Endodermal cell (in vitro differentiated cells): ENCODE measurements at regions not wholly inside any gene's neighbourhood (a gene's known extent, or its start where the extent isn't known, plus 50 kb on each side); places are given as distances from the start of the nearest gene placed in this dataset.

ENCODE experiments used
- DNase-seq: peaks from one replicate; pipeline ENCODE4 v3.0.0-alpha.2; 2017
- H3K27ac ChIP-seq: 2 replicates; pipeline ENCODE4 v1.5.1; 2013; ENCODE audit warnings: mild to moderate bottlenecking, low read depth, low read length, moderate library complexity
- H3K27me3 ChIP-seq: 2 replicates; pipeline ENCODE4 v1.6.1; 2013; ENCODE audit warnings: mild to moderate bottlenecking, low read length, moderate library complexity; ENCODE audit not compliant: insufficient read depth, control insufficient read depth, poor library complexity, severe bottlenecking
- H3K36me3 ChIP-seq: 2 replicates; pipeline ENCODE4 v1.7.0; 2013; ENCODE audit warnings: mild to moderate bottlenecking, low read length, moderate library complexity; ENCODE audit not compliant: control insufficient read depth, insufficient read depth
- H3K4me1 ChIP-seq: one replicate; pipeline ENCODE4 v1.7.0; 2013; ENCODE audit warnings: low read length; ENCODE audit not compliant: control insufficient read depth, insufficient read depth
- H3K4me3 ChIP-seq: 2 replicates; pipeline ENCODE4 v1.5.1; 2013; ENCODE audit warnings: mild to moderate bottlenecking, low read length, moderate library complexity
- H3K9ac ChIP-seq: 2 replicates; pipeline ENCODE4 v1.6.1; 2013; ENCODE audit warnings: mild to moderate bottlenecking, low read length, moderate library complexity; ENCODE audit not compliant: poor library complexity, severe bottlenecking; ENCODE audit errors: extremely low read depth
- H3K9me3 ChIP-seq: 2 replicates; pipeline ENCODE4 v1.6.1; 2013; ENCODE audit warnings: mild to moderate bottlenecking, low read length, moderate library complexity; ENCODE audit not compliant: control insufficient read depth
- H3K27ac Mint-ChIP-seq: 2 replicates; pipeline ENCODE4 v1.8.0; 2020; ENCODE audit warnings: mixed read lengths
- H3K27me3 Mint-ChIP-seq: 2 replicates; pipeline ENCODE4 v1.8.0; 2021; ENCODE audit warnings: mild to moderate bottlenecking, mixed read lengths; ENCODE audit not compliant: insufficient read depth
- H3K36me3 Mint-ChIP-seq: 2 replicates; pipeline ENCODE4 v1.8.0; 2020; ENCODE audit warnings: low read depth, mixed read lengths
- H3K4me1 Mint-ChIP-seq: 2 replicates; pipeline ENCODE4 v1.8.0; 2020; ENCODE audit warnings: mixed read lengths
- H3K4me3 Mint-ChIP-seq: 2 replicates; pipeline ENCODE4 v1.8.0; 2020; ENCODE audit warnings: mild to moderate bottlenecking, moderate library complexity, mixed read lengths
- H3K9me3 Mint-ChIP-seq: 2 replicates; pipeline ENCODE4 v1.8.0; 2020; ENCODE audit warnings: mild to moderate bottlenecking, mixed read lengths
- CTCF ChIP-seq: fragments of 200-600 bp; sonication (generic); conservative IDR thresholded peaks from 2 replicates; pipeline ENCODE4 v1.5.0; 2021; ENCODE audit warnings: antibody characterized with exemption, mild to moderate bottlenecking
- WGBS, 2 experiments: methylation state at CpG; one replicate each; pipeline versions ENCODE4 v1.1.5 to v1.1.7; 2013; ENCODE audit warnings: missing lambda C conversion rate in 2 of 2, mixed read lengths in 1 of 2; ENCODE audit not compliant: insufficient coverage in 1 of 2, insufficient read length in 1 of 2; 5-methylcytosine and 5-hydroxymethylcytosine counted together

- Mint-ChIP-seq H3K27ac (no peak overlapping the region), H3K4me1 (peaks cover 2% of the 10 kb centered on the region), H3K36me3 (no peaks in the 10 kb centered on the region), H3K9me3 (no peaks in the 10 kb centered on the region), H3K27me3 (no peaks in the 10 kb centered on the region), H3K4me3 (no peak overlapping the region)
- H3K27ac ChIP-seq = peak overlapping the region; percentile 72
- no peaks in the 10 kb centered on the region for H3K36me3 ChIP-seq
- no peaks in the 10 kb centered on the region for H3K9me3 ChIP-seq
- no peaks in the 10 kb centered on the region for H3K27me3 ChIP-seq
- H3K4me1 ChIP-seq = no peaks in the 10 kb centered on the region
- 47 to 56% methylated on average over 5 of the region's 5 CpGs for WGBS, 2 experiments
- no peak overlapping the region for H3K4me3 ChIP-seq
- TF ChIP-seq CTCF = no peak
- peak; percentile 44 for DNase-seq
- no peak overlapping the region for H3K9ac ChIP-seq
Measured at GRCh38 chr6:68559716-68560115, 75.4 kb upstream of the ADGRB3 start.

- TF ChIP-seq CTCF = peak; percentile 50
- 66 to 75% methylated on average over 1 of the region's 1 CpG for WGBS, 2 experiments
Measured at GRCh38 chr6:68559070-68559469, 76.0 kb upstream of the ADGRB3 start.

DNA sequence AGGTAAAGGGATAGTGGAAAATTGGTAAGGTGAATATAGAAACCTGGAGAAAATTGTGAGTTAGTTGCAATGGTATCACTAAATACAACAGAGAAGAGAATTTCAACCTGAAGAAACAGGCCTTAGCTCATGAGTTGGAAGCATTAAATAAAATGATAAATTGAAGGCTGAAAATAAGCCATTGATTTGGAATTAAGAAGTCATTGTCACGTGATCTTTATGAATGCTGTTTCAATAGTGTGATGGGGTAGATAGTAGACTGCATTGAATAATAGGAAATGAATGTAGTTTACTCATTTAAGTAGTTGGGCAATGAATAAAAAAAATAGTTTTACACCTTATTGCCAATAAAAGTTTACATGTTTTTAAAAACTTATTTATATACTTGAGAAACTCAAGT, 88.5 kb upstream of the ADGRB3 start:
- Mint-ChIP-seq H3K36me3 (no peaks in the 10 kb centered on the region), H3K9me3 (peaks cover 10% of the 10 kb centered on the region), H3K4me1 (no peaks in the 10 kb centered on the region), H3K27me3 (no peaks in the 10 kb centered on the region), H3K4me3 (no peak overlapping the region), H3K27ac (no peak overlapping the region)
- no peak overlapping the region for H3K27ac ChIP-seq
- H3K9ac ChIP-seq = no peak overlapping the region
- no peaks in the 10 kb centered on the region for H3K36me3 ChIP-seq
- H3K9me3 ChIP-seq = no peaks in the 10 kb centered on the region
- H3K4me3 ChIP-seq = no peak overlapping the region
- H3K27me3 ChIP-seq = no peaks in the 10 kb centered on the region
- DNase-seq = no peak
- no peaks in the 10 kb centered on the region for H3K4me1 ChIP-seq
- WGBS, 2 experiments = 86 to 87% methylated on average over 1 of the region's 1 CpG
- TF ChIP-seq CTCF = no peak

More at GRCh38 chr6:68559070-68559469, 76.0 kb upstream of the ADGRB3 start:
- Histone ChIP-seq H3K4me3 (no peak overlapping the region), H3K36me3 (no peaks in the 10 kb centered on the region), H3K9me3 (no peaks in the 10 kb centered on the region), H3K9ac (no peak overlapping the region), H3K27ac (peak overlapping the region; percentile 72), H3K4me1 (no peaks in the 10 kb centered on the region), H3K27me3 (no peaks in the 10 kb centered on the region)
- H3K27ac Mint-ChIP-seq = no peak overlapping the region
- peaks cover 2% of the 10 kb centered on the region for H3K4me1 Mint-ChIP-seq
- H3K9me3 Mint-ChIP-seq = no peaks in the 10 kb centered on the region
- no peaks in the 10 kb centered on the region for H3K27me3 Mint-ChIP-seq
- H3K36me3 Mint-ChIP-seq = no peaks in the 10 kb centered on the region
- H3K4me3 Mint-ChIP-seq = no peak overlapping the region
- no peak for DNase-seq
